Neural cell (in vitro differentiated cells): ENCODE measurements at regions not wholly inside any gene's neighbourhood (a gene's known extent, or its start where the extent isn't known, plus 50 kb on each side); places are given as distances from the start of the nearest gene placed in this dataset.

ENCODE experiments used
- H2AFZ ChIP-seq: fragments of 200-600, 300-800 bp; sonication (generic), shearing (Covaris generic); 2 replicates; pipeline ENCODE4 v1.6.0; 2014; ENCODE audit warnings: low read depth, mild to moderate bottlenecking, antibody characterized with exemption, low read length, moderate library complexity
- H3F3A ChIP-seq: fragments of 200-600 bp; shearing (Covaris generic); 2 replicates; pipeline ENCODE4 v1.6.1; 2016; ENCODE audit warnings: mild to moderate bottlenecking, moderate library complexity, mixed read lengths, antibody characterized with exemption, low read length; ENCODE audit not compliant: insufficient read depth, poor library complexity, severe bottlenecking
- H3K27ac ChIP-seq: fragments of 200-600, 300-800 bp; sonication (generic), shearing (Covaris generic); 2 replicates; pipeline ENCODE4 v1.5.1; 2014; ENCODE audit warnings: mild to moderate bottlenecking, low read length, moderate library complexity
- H3K27me3 ChIP-seq: fragments of 300-800, 200-600 bp; sonication (generic), shearing (Covaris generic); 2 replicates; pipeline ENCODE4 v1.6.0; 2014; ENCODE audit warnings: mild to moderate bottlenecking, low read depth, low read length, moderate library complexity; ENCODE audit not compliant: insufficient read depth
- H3K36me3 ChIP-seq: fragments of 300-800, 200-600 bp; sonication (generic), shearing (Covaris generic); 2 replicates; pipeline ENCODE4 v1.5.1; 2014; ENCODE audit warnings: mild to moderate bottlenecking, antibody characterized with exemption, low read length, moderate library complexity; ENCODE audit not compliant: insufficient read depth
- H3K4me2 ChIP-seq: fragments of 300-800, 200-600 bp; sonication (generic), shearing (Covaris generic); 2 replicates; pipeline ENCODE4 v1.6.0; 2014; ENCODE audit warnings: mild to moderate bottlenecking, low read length
- H3K4me3 ChIP-seq: fragments of 300-800, 200-600 bp; sonication (generic), shearing (Covaris generic); 2 replicates; pipeline ENCODE4 v1.5.1; 2014; ENCODE audit warnings: mild to moderate bottlenecking, low read length, moderate library complexity
- H3K79me2 ChIP-seq: fragments of 200-600 bp; shearing (Covaris generic); replicated peaks from 2 replicates; pipeline ENCODE4 v1.6.0; 2014; ENCODE audit warnings: mild to moderate bottlenecking, low read length, moderate library complexity; ENCODE audit not compliant: insufficient read depth
- H3K9ac ChIP-seq: fragments of 300-800, 200-600 bp; sonication (generic), shearing (Covaris generic); 2 replicates; pipeline ENCODE4 v1.6.1; 2016; ENCODE audit warnings: mild to moderate bottlenecking, low read length, mixed read lengths
- H3K9me2 ChIP-seq: fragments of 200-600 bp; shearing (Covaris generic); 2 replicates; pipeline ENCODE4 v1.6.1; 2016; ENCODE audit warnings: mild to moderate bottlenecking, low read length, mixed read lengths; ENCODE audit not compliant: insufficient read depth
- H3K9me3 ChIP-seq: fragments of 200-600, 300-800 bp; sonication (generic), shearing (Covaris generic); 2 replicates; pipeline ENCODE4 v1.6.1; 2016; ENCODE audit warnings: mild to moderate bottlenecking, mixed run types, low read length, moderate library complexity, mixed read lengths
- H4K20me1 ChIP-seq: fragments of 200-600 bp; shearing (Covaris generic); 2 replicates; pipeline ENCODE4 v1.6.1; 2016; ENCODE audit warnings: mild to moderate bottlenecking, mixed run types; ENCODE audit not compliant: insufficient read depth
- CTCF ChIP-seq: fragments of 450-650 bp; IDR thresholded peaks from 2 replicates; pipeline ENCODE4 v1.5.1; 2014; ENCODE audit warnings: antibody characterized with exemption, mild to moderate bottlenecking, moderate library complexity; ENCODE audit not compliant: poor library complexity, severe bottlenecking
- EP300 ChIP-seq: fragments of 450-650 bp; conservative IDR thresholded peaks from 2 replicates; pipeline ENCODE4 v1.6.1; 2014; ENCODE audit warnings: antibody characterized with exemption, mild to moderate bottlenecking, moderate library complexity; ENCODE audit not compliant: poor library complexity, severe bottlenecking
- EZH2 ChIP-seq: fragments of 200-600, 300-800 bp; shearing (Covaris generic), sonication (generic); IDR thresholded peaks from 2 replicates; pipeline ENCODE4 v1.6.1; 2014; ENCODE audit warnings: antibody characterized with exemption, low read length, borderline replicate concordance, mild to moderate bottlenecking; ENCODE audit not compliant: insufficient read depth, poor library complexity, severe bottlenecking
- MXI1 ChIP-seq: fragments of 450-650 bp; conservative IDR thresholded peaks from 2 replicates; pipeline ENCODE4 v1.6.1; 2014; ENCODE audit warnings: antibody characterized with exemption, mild to moderate bottlenecking; ENCODE audit not compliant: poor library complexity, severe bottlenecking
- POLR2AphosphoS5 ChIP-seq: IDR thresholded peaks from 2 replicates; pipeline ENCODE4 v1.6.1; 2012
- RAD21 ChIP-seq: fragments of 450-650 bp; conservative IDR thresholded peaks from 2 replicates; pipeline ENCODE4 v1.6.1; 2014; ENCODE audit warnings: antibody characterized with exemption, mild to moderate bottlenecking, moderate library complexity
- SMC3 ChIP-seq: fragments of 450-650 bp; conservative IDR thresholded peaks from 2 replicates; pipeline ENCODE4 v1.6.1; 2014; ENCODE audit warnings: antibody characterized with exemption, mild to moderate bottlenecking, moderate library complexity; ENCODE audit not compliant: poor library complexity
- TAF1 ChIP-seq: IDR thresholded peaks from 2 replicates; pipeline ENCODE4 v1.6.1; 2012; ENCODE audit warnings: low read depth
- TF ChIP-seq, protein P1 (sequence below): IDR thresholded peaks from 2 replicates; pipeline ENCODE4 v1.6.1; 2012; ENCODE audit warnings: borderline replicate concordance

DNA sequence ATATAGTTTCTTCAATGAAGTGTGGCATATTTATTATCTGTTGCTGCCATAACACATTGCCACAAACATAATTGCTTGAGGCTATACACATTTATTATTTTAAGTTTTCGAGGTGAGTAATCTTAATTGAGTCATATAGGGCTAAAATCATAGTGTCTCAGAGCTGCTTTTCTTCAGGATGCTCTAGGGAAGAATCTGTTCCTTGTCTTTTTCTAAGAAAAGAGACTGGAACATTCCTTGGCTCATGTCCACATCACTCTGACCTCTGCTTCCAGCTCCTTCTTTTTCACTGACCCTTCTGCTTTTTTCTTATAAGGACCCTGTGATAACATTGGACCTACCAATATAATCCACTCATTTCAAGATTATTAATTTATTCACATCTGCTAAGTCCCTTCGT is 632.4 kb upstream of the TYRP1 start:
- H3K4me3 ChIP-seq, result no peak overlapping the region
- H2AFZ ChIP-seq, result no peak overlapping the region
- H3K36me3 ChIP-seq, result no peaks in the 10 kb centered on the region
- no peak overlapping the region for H3K9ac ChIP-seq
- no peaks in the 10 kb centered on the region for H3K9me3 ChIP-seq
- no peak for TF ChIP-seq TAF1
- no peak for TF ChIP-seq RAD21
- TF ChIP-seq, protein P1, sequence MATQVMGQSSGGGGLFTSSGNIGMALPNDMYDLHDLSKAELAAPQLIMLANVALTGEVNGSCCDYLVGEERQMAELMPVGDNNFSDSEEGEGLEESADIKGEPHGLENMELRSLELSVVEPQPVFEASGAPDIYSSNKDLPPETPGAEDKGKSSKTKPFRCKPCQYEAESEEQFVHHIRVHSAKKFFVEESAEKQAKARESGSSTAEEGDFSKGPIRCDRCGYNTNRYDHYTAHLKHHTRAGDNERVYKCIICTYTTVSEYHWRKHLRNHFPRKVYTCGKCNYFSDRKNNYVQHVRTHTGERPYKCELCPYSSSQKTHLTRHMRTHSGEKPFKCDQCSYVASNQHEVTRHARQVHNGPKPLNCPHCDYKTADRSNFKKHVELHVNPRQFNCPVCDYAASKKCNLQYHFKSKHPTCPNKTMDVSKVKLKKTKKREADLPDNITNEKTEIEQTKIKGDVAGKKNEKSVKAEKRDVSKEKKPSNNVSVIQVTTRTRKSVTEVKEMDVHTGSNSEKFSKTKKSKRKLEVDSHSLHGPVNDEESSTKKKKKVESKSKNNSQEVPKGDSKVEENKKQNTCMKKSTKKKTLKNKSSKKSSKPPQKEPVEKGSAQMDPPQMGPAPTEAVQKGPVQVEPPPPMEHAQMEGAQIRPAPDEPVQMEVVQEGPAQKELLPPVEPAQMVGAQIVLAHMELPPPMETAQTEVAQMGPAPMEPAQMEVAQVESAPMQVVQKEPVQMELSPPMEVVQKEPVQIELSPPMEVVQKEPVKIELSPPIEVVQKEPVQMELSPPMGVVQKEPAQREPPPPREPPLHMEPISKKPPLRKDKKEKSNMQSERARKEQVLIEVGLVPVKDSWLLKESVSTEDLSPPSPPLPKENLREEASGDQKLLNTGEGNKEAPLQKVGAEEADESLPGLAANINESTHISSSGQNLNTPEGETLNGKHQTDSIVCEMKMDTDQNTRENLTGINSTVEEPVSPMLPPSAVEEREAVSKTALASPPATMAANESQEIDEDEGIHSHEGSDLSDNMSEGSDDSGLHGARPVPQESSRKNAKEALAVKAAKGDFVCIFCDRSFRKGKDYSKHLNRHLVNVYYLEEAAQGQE, result no peak
- TF ChIP-seq MXI1, result no peak
- TF ChIP-seq EP300, result no peak
- TF ChIP-seq EZH2, result no peak
- TF ChIP-seq SMC3, result no peak
- TF ChIP-seq POLR2AphosphoS5, result no peak
- no peak for TF ChIP-seq CTCF
- H3K79me2 ChIP-seq, result no peaks in the 10 kb centered on the region
- no peak overlapping the region for H3K4me2 ChIP-seq
- no peaks in the 10 kb centered on the region for H3F3A ChIP-seq
- H4K20me1 ChIP-seq, result no peaks in the 10 kb centered on the region
- no peak overlapping the region for H3K27ac ChIP-seq
- H3K27me3 ChIP-seq, result no peaks in the 10 kb centered on the region
- H3K9me2 ChIP-seq, result no peaks in the 10 kb centered on the region

- Histone ChIP-seq H3K9me3 (no peaks in the 10 kb centered on the region), H3K79me2 (no peaks in the 10 kb centered on the region), H2AFZ (no peak overlapping the region), H3K9me2 (no peaks in the 10 kb centered on the region), H3K27ac (no peak overlapping the region), H4K20me1 (no peaks in the 10 kb centered on the region), H3K27me3 (no peaks in the 10 kb centered on the region), H3K9ac (no peak overlapping the region), H3K4me2 (no peak overlapping the region), H3K4me3 (no peak overlapping the region), H3K36me3 (no peaks in the 10 kb centered on the region), H3F3A (no peaks in the 10 kb centered on the region)
- TF ChIP-seq SMC3 (no peak), CTCF (no peak), EP300 (no peak), MXI1 (no peak), POLR2AphosphoS5 (no peak), RAD21 (no peak), EZH2 (no peak), TAF1 (no peak)
- TF ChIP-seq, protein P1, result no peak
Measured at GRCh38 chr9:12065050-12065449, 628.1 kb upstream of the TYRP1 start.
